Keratinocyte (primary cell): ENCODE measurements at regions not wholly inside any gene's neighbourhood (a gene's known extent, or its start where the extent isn't known, plus 50 kb on each side); places are given as distances from the start of the nearest gene placed in this dataset.

Experiments used
- EZH2 ChIP-seq: IDR thresholded peaks from one replicate; pipeline ENCODE4 v1.6.1; 2012; ENCODE audit warnings: inconsistent platforms, mild to moderate bottlenecking, low read length, moderate library complexity
- TF ChIP-seq, protein P1 (sequence below), 3 experiments: IDR thresholded peaks in 1 of 3; conservative IDR thresholded peaks in 1 of 3; optimal IDR thresholded peaks in 1 of 3; 2 replicates in 2 of 3; 3 replicates in 1 of 3; pipeline versions ENCODE3 to v1.5.1; 2011; ENCODE audit warnings: low read length in 3 of 3, mild to moderate bottlenecking in 3 of 3, moderate library complexity in 2 of 3, control low read depth in 1 of 3, inconsistent platforms in 1 of 3; ENCODE audit not compliant: insufficient read depth in 2 of 3; ENCODE audit errors: extremely low read depth in 1 of 3

DNA sequence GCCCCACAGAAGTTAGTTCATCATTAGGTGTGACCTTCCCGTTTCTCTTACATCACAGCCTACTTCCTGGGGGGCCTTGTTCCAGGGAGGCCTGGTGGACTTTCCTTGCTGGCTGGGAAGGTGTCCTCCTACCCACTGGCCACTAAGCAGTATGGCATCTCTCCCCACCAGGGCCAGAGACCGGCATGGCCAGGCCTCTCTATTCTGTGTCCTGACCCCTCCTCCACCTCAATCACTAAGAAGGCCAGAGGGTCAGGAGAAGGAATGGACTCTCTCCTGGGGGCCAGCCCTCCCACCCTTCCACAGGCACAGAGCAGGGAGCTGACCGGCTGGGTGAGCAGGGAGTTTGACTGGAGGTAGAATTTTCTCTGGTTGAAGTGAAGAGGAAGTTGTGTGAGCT, 81.9 kb downstream of the PJA1 start:
- TF ChIP-seq, protein P1, sequence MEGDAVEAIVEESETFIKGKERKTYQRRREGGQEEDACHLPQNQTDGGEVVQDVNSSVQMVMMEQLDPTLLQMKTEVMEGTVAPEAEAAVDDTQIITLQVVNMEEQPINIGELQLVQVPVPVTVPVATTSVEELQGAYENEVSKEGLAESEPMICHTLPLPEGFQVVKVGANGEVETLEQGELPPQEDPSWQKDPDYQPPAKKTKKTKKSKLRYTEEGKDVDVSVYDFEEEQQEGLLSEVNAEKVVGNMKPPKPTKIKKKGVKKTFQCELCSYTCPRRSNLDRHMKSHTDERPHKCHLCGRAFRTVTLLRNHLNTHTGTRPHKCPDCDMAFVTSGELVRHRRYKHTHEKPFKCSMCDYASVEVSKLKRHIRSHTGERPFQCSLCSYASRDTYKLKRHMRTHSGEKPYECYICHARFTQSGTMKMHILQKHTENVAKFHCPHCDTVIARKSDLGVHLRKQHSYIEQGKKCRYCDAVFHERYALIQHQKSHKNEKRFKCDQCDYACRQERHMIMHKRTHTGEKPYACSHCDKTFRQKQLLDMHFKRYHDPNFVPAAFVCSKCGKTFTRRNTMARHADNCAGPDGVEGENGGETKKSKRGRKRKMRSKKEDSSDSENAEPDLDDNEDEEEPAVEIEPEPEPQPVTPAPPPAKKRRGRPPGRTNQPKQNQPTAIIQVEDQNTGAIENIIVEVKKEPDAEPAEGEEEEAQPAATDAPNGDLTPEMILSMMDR (optimal IDR thresholded peaks at IDR 0.05 in 1 of 3, IDR thresholded peaks at IDR 0.05 in 1 of 3, conservative IDR thresholded peaks at IDR 0.05 in 1 of 3; ENCODE audit: extremely low read depth in 1 of 3, insufficient read depth in 2 of 3, low read length in 3 of 3): no peak
- TF ChIP-seq EZH2: no peak
